ENCODE measurements at regions not wholly inside any gene's neighbourhood (a gene's known extent, or its start where the extent isn't known, plus 50 kb on each side); places are given as distances from the start of the nearest gene placed in this dataset.

DNA sequence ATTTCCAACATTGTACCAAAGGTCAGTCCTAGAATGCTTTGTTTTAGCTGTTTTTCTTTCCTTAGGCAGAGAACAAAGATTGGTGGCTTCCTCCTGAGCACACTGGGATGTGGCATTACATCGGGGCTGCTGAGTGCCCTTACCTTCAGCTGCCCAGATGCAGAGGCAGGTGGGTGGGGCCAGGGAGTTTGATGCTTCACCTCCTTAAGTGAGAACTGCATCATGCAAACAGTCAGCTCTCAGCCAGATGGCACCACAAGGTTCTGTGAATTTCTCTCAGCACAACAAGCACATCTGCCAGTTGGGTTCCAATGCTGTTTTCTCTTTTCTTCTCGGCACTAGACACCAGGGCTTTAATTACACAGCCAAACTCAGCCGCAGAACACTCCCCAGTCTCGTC lies 87.4 kb upstream of the UBL3 start (continued):
- no peak for TF ChIP-seq ETV1 (tag; conservative IDR thresholded peaks at IDR 0.05; ENCODE audit: low read depth)
- no peak for TF ChIP-seq GATAD2A (IDR thresholded peaks at IDR 0.05)
- no peak for TF ChIP-seq PURB (CRISPR knock-in tag; IDR thresholded peaks at IDR 0.05; ENCODE audit: low read depth)

DNA sequence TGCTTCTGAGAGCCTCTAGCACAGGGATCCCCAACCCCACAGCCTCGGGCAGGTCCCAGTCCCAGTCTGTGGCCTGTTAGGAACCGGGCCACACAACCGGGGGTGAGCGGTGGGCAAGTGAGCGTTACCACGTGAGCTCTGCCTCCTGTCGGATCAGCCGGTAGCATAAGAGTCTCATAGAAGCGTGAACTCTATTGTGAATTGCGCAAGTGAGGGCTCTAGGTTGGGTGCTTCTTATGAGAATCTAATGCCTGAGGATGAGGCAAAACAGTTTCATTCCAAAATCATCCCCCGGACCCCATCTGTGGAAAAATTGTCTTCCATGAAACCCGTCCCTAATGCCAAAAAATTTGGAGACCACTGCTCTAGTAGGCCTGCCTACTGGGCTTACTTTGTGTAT lies 87.0 kb upstream of the UBL3 start:
- TF ChIP-seq ZNF668 (CRISPR knock-in tag; IDR thresholded peaks at IDR 0.05) (no peak), EHMT2 (IDR thresholded peaks at IDR 0.05) (no peak), POLR2AphosphoS2 (IDR thresholded peaks at IDR 0.05; ENCODE audit: low read length) (no peak), ZC3H11A (IDR thresholded peaks at IDR 0.05; ENCODE audit: low read depth, low read length) (no peak), ZNF143 (CRISPR knock-in tag; IDR thresholded peaks at IDR 0.05) (no peak), ZNF717 (CRISPR knock-in tag; IDR thresholded peaks at IDR 0.05) (no peak), RAD21 (CRISPR knock-in tag; conservative IDR thresholded peaks at IDR 0.05 in 1 of 2, IDR thresholded peaks at IDR 0.05 in 1 of 2) (no peak), ZNF785 (CRISPR knock-in tag; IDR thresholded peaks at IDR 0.05) (no peak), ZNF140 (CRISPR knock-in tag; IDR thresholded peaks at IDR 0.05) (no peak)
- in situ Hi-C loops (cut with MboI) (no loop called here), intact Hi-C loops (cut with micrococcal nuclease) (no loop called here)
- no peak overlapping the region for H3K4me3 ChIP-seq
- no peaks in the 10 kb centered on the region for H3K9me3 ChIP-seq (replicated peaks; ENCODE audit: control insufficient read depth, insufficient read depth, low read depth, low read length)
- no peaks in the 10 kb centered on the region for H3K9me1 ChIP-seq (ENCODE audit: control insufficient read depth, insufficient read depth, low read length)
- no TSS peak for BruUV-seq (replicated peaks)
- no peak overlapping the region for H3K9ac ChIP-seq (ENCODE audit: insufficient read depth in 1 of 2, low read depth in 2 of 2, low read length in 2 of 2)
- no peaks in the 10 kb centered on the region for H4K20me1 ChIP-seq (replicated peaks; ENCODE audit: control insufficient read depth, insufficient read depth, low read length)
- H3K36me3 ChIP-seq (ENCODE audit: control insufficient read depth, insufficient read depth, low read length), result no peaks in the 10 kb centered on the region
- CTCF ChIA-PET (ENCODE audit: low intra/inter-chr PET ratio), result no interaction called here
- no peak for DNase-seq (ENCODE audit: extremely low read depth in 1 of 4, low spot score in 3 of 4)
- no peak for FAIRE-seq
- no peak overlapping the region for H3K4me2 ChIP-seq (ENCODE audit: insufficient read depth, low read length)
- ATAC-seq, result no peak
- POLR2A ChIA-PET, result no interaction called here
- H2AFZ ChIP-seq (ENCODE audit: low read depth, low read length), result no peak overlapping the region
- WGBS (ENCODE audit: insufficient coverage, low coverage, missing lambda C conversion rate), result 0% methylated on average over 8 of the region's 12 CpGs
- H3K79me2 ChIP-seq (ENCODE audit: control insufficient read depth, insufficient read depth, low read length), result no peaks in the 10 kb centered on the region
- H3K27ac ChIP-seq (ENCODE audit: extremely low read depth, low read depth, low read length), result no peak overlapping the region
- no peaks in the 10 kb centered on the region for H3K4me1 ChIP-seq (replicated peaks in 1 of 2; ENCODE audit: control insufficient read depth in 2 of 2, insufficient read depth in 2 of 2, low read length in 2 of 2)
- H3K27me3 ChIP-seq (ENCODE audit: control insufficient read depth in 2 of 2, insufficient read depth in 2 of 2, low read length in 2 of 2), result peaks cover 2 to 11% of the 10 kb centered on the region in 2 experiments; a peak in 1 of 5 replicates
